ENCODE measurements at regions not wholly inside any gene's neighbourhood (a gene's known extent, or its start where the extent isn't known, plus 50 kb on each side); places are given as distances from the start of the nearest gene placed in this dataset.

DNA sequence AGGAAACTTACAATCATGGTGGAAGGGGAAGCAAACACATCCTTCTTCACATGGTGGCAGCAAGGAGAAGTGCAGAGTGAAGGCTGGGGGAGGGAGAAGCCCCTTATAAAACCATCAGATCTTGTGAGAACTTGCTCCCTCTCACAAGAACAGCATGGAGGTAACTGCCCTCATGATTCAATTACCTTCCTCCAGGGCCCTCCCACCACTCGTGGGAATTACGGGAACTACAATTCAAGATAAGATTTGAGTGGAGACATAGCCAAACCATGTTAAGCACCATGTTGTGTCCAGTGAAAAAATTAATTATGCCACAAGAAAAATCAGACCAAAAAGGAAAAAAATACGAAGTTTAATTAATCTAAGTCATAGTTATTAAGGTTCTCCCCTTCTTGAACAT, 109.5 kb downstream of the CLDN17 start:
- H2AK5ac ChIP-seq (ENCODE audit: low read depth, low read length): no peak overlapping the region
- no peaks in the 10 kb centered on the region for H3K79me1 ChIP-seq (ENCODE audit: low read depth, low read length)
- no peak overlapping the region for H3K4me2 ChIP-seq (ENCODE audit: insufficient read depth, low read length, poor library complexity, severe bottlenecking)
- H3K27ac ChIP-seq (replicated peaks; ENCODE audit: low read length): no peak overlapping the region
- H2BK15ac ChIP-seq (ENCODE audit: low read length): no peak overlapping the region
- H3K4ac ChIP-seq (ENCODE audit: low read length): no peak overlapping the region
- H3K18ac ChIP-seq (ENCODE audit: low read length): no peak overlapping the region
- no peak overlapping the region for H3K14ac ChIP-seq (ENCODE audit: low read length)
- no peak overlapping the region for H2AFZ ChIP-seq (ENCODE audit: low read length)
- H3K36me3 ChIP-seq (replicated peaks in 1 of 2; ENCODE audit: control insufficient read depth in 2 of 2, insufficient read depth in 2 of 2, low read length in 2 of 2): no peaks in the 10 kb centered on the region
- no peaks in the 10 kb centered on the region for H3K9me3 ChIP-seq (replicated peaks in 1 of 2; ENCODE audit: control insufficient read depth in 2 of 2, insufficient read depth in 1 of 2, low read depth in 1 of 2, low read length in 2 of 2)
- H3K4me1 ChIP-seq (ENCODE audit: control insufficient read depth in 2 of 2, insufficient read depth in 1 of 2, low read depth in 1 of 2, low read length in 2 of 2): peaks cover 0 to 3% of the 10 kb centered on the region in 2 donors
- H2BK120ac ChIP-seq (ENCODE audit: low read depth, low read length): no peak overlapping the region
- H2BK5ac ChIP-seq (ENCODE audit: low read length): no peak overlapping the region
- no peaks in the 10 kb centered on the region for H3K27me3 ChIP-seq (ENCODE audit: control insufficient read depth in 3 of 3, insufficient read depth in 3 of 3, low read depth in 1 of 3, low read length in 3 of 3)
- no peak for DNase-seq (ENCODE audit: low spot score)
- H2BK12ac ChIP-seq (ENCODE audit: low read length): no peak overlapping the region
- no peak overlapping the region for H4K8ac ChIP-seq (ENCODE audit: low read depth, low read length)
- no CpG with 5 or more reads among the region's 3 CpGs for WGBS, 2 donors (ENCODE audit: extremely low coverage in 2 of 2, insufficient read length in 2 of 2, insufficient replicate concordance in 1 of 2)
- H4K91ac ChIP-seq (ENCODE audit: low read depth, low read length, poor library complexity): no peak overlapping the region
- no peak overlapping the region for H3K23ac ChIP-seq (ENCODE audit: low read depth, low read length, poor library complexity)
- no peak overlapping the region for H3K4me3 ChIP-seq (ENCODE audit: low read length in 2 of 2)
- no peak overlapping the region for H3K9ac ChIP-seq (ENCODE audit: low read depth, low read length, poor library complexity)

DNA sequence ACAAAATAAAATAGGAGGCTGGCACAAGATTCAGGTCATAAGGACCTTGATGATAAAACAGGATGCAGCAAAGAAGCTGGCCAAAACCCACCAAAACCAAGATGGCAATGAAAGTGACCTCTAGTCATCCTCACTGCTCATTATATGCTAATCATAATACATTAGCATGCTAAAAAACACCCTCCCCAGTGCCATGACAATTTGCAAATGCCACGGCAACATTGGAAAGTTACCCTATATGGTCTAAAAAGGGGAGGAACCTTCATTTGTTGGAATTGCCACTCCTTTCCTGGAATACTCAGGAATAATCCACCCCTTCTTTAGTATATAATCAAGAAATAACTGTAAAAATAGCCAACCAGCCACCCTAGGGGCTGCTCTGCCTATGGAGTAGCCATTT, 108.8 kb upstream of the GRIK1 start:
- H3K9ac ChIP-seq (ENCODE audit: low read depth, low read length, poor library complexity): no peak overlapping the region
- no CpG with 5 or more reads among the region's 1 CpG for WGBS, 2 donors (ENCODE audit: extremely low coverage in 2 of 2, insufficient read length in 2 of 2, insufficient replicate concordance in 1 of 2)
- H3K36me3 ChIP-seq (replicated peaks in 1 of 2; ENCODE audit: control insufficient read depth in 2 of 2, insufficient read depth in 2 of 2, low read length in 2 of 2): no peaks in the 10 kb centered on the region
- H2BK5ac ChIP-seq (ENCODE audit: low read length): no peak overlapping the region
- no peak overlapping the region for H3K4me3 ChIP-seq (ENCODE audit: low read length in 2 of 2)
- no peak overlapping the region for H2BK120ac ChIP-seq (ENCODE audit: low read depth, low read length)
- no peak overlapping the region for H2BK15ac ChIP-seq (ENCODE audit: low read length)
- H2BK12ac ChIP-seq (ENCODE audit: low read length): no peak overlapping the region
- DNase-seq (ENCODE audit: low spot score): no peak
- H3K4me2 ChIP-seq (ENCODE audit: insufficient read depth, low read length, poor library complexity, severe bottlenecking): no peak overlapping the region
- H4K8ac ChIP-seq (ENCODE audit: low read depth, low read length): no peak overlapping the region
- H3K4me1 ChIP-seq (ENCODE audit: control insufficient read depth in 2 of 2, insufficient read depth in 1 of 2, low read depth in 1 of 2, low read length in 2 of 2): peaks cover 0 to 6% of the 10 kb centered on the region in 2 donors
- no peak overlapping the region for H3K27ac ChIP-seq (replicated peaks; ENCODE audit: low read length)
- H3K14ac ChIP-seq (ENCODE audit: low read length): no peak overlapping the region
- H4K91ac ChIP-seq (ENCODE audit: low read depth, low read length, poor library complexity): no peak overlapping the region
- H3K18ac ChIP-seq (ENCODE audit: low read length): no peak overlapping the region
- H3K79me1 ChIP-seq (ENCODE audit: low read depth, low read length): no peaks in the 10 kb centered on the region
- no peak overlapping the region for H3K23ac ChIP-seq (ENCODE audit: low read depth, low read length, poor library complexity)
- no peak overlapping the region for H2AFZ ChIP-seq (ENCODE audit: low read length)
- no peaks in the 10 kb centered on the region for H3K9me3 ChIP-seq (replicated peaks in 1 of 2; ENCODE audit: control insufficient read depth in 2 of 2, insufficient read depth in 1 of 2, low read depth in 1 of 2, low read length in 2 of 2)
- H2AK5ac ChIP-seq (ENCODE audit: low read depth, low read length): no peak overlapping the region
- no peak overlapping the region for H3K4ac ChIP-seq (ENCODE audit: low read length)
- H3K27me3 ChIP-seq (ENCODE audit: control insufficient read depth in 3 of 3, insufficient read depth in 3 of 3, low read depth in 1 of 3, low read length in 3 of 3): no peaks in the 10 kb centered on the region

DNA sequence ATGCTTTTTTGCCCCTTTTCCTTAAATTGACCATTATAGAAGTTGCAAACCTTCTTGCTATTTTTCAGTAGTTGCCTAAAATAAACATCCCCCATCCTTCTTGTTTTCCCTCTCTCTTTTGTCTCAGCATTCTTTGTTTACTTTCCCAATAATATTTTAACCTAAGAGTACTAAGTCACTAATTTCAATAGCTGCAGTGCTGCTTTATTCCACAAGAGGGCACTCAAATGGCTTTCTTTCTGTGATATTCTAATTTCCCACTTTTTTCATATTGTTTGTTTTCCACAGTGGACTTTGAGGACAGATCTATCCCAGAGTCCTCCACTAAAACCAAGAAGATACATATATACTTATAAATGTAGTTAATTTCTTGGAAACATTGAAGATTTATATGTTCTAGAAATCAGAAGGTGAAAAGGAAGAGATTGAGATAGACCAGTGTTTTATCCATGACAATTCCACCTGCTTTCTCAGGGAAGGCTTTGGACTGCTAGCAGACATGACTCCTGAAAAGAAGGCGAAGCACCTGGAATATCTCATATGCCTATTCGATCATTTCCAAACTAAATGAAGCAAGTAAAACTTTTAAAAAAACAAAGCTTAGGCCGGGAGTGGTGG, 104.8 kb upstream of the GRIK1 start:
- no peak overlapping the region for H3K18ac ChIP-seq (ENCODE audit: low read length)

DNA sequence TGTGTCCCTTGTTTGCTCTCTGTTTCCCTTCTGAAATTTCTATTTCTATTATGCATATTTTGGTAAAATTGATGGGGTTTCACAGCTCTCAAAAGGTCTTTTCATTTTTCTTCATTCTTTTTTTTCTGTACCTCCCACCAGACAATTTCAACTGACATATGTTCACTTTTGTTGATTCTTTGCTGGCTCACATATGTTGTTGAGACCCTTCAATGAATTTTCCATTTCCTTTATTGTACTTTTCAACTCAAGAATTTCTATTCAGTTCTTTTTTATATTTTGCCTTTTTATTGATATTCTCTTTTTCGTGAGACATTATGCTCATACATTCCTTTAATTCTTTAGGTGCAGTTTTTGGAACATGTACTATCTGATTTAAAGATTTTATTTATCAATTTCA, 102.6 kb upstream of the GRIK1 start:
- H3K36me3 ChIP-seq (replicated peaks in 1 of 2; ENCODE audit: control insufficient read depth in 2 of 2, insufficient read depth in 2 of 2, low read length in 2 of 2): peaks cover 0 to 3% of the 10 kb centered on the region in 2 donors
- H3K27me3 ChIP-seq (ENCODE audit: control insufficient read depth in 3 of 3, insufficient read depth in 3 of 3, low read depth in 1 of 3, low read length in 3 of 3): no peaks in the 10 kb centered on the region
- H3K4me3 ChIP-seq (ENCODE audit: low read length in 2 of 2): no peak overlapping the region
- WGBS, 2 donors (ENCODE audit: extremely low coverage in 2 of 2, insufficient read length in 2 of 2, insufficient replicate concordance in 1 of 2): no CpG with 5 or more reads among the region's 1 CpG
- H2AFZ ChIP-seq (ENCODE audit: low read length): no peak overlapping the region
- H3K27ac ChIP-seq (replicated peaks; ENCODE audit: low read length): no peak overlapping the region
- no peak overlapping the region for H3K4me2 ChIP-seq (ENCODE audit: insufficient read depth, low read length, poor library complexity, severe bottlenecking)
- H3K4ac ChIP-seq (ENCODE audit: low read length): no peak overlapping the region
- H2BK120ac ChIP-seq (ENCODE audit: low read depth, low read length): no peak overlapping the region
- H4K91ac ChIP-seq (ENCODE audit: low read depth, low read length, poor library complexity): no peak overlapping the region
- no peak overlapping the region for H2AK5ac ChIP-seq (ENCODE audit: low read depth, low read length)
- H3K18ac ChIP-seq (ENCODE audit: low read length): no peak overlapping the region
- no peak overlapping the region for H2BK12ac ChIP-seq (ENCODE audit: low read length)
- no peaks in the 10 kb centered on the region for H3K9me3 ChIP-seq (replicated peaks in 1 of 2; ENCODE audit: control insufficient read depth in 2 of 2, insufficient read depth in 1 of 2, low read depth in 1 of 2, low read length in 2 of 2)
- no peak overlapping the region for H2BK15ac ChIP-seq (ENCODE audit: low read length)
- H4K8ac ChIP-seq (ENCODE audit: low read depth, low read length): no peak overlapping the region
- no peak for DNase-seq (ENCODE audit: low spot score)
- H3K4me1 ChIP-seq (ENCODE audit: control insufficient read depth in 2 of 2, insufficient read depth in 1 of 2, low read depth in 1 of 2, low read length in 2 of 2): no peaks in the 10 kb centered on the region
- H3K9ac ChIP-seq (ENCODE audit: low read depth, low read length, poor library complexity): no peak overlapping the region
- H3K14ac ChIP-seq (ENCODE audit: low read length): no peak overlapping the region
- no peaks in the 10 kb centered on the region for H3K79me1 ChIP-seq (ENCODE audit: low read depth, low read length)
- H3K23ac ChIP-seq (ENCODE audit: low read depth, low read length, poor library complexity): no peak overlapping the region
- no peak overlapping the region for H2BK5ac ChIP-seq (ENCODE audit: low read length)

More for the DNA sequence above, 104.8 kb upstream of the GRIK1 start:
- no peak overlapping the region for H2BK5ac ChIP-seq (ENCODE audit: low read length)
- no peaks in the 10 kb centered on the region for H3K9me3 ChIP-seq (replicated peaks in 1 of 2; ENCODE audit: control insufficient read depth in 2 of 2, insufficient read depth in 1 of 2, low read depth in 1 of 2, low read length in 2 of 2)
- peaks cover 0 to 1% of the 10 kb centered on the region in 2 donors for H3K36me3 ChIP-seq (replicated peaks in 1 of 2; ENCODE audit: control insufficient read depth in 2 of 2, insufficient read depth in 2 of 2, low read length in 2 of 2)
- H4K8ac ChIP-seq (ENCODE audit: low read depth, low read length): no peak overlapping the region
- H3K4me3 ChIP-seq (ENCODE audit: low read length in 2 of 2): no peak overlapping the region
- no peak overlapping the region for H3K4me2 ChIP-seq (ENCODE audit: insufficient read depth, low read length, poor library complexity, severe bottlenecking)
- no peak overlapping the region for H2AFZ ChIP-seq (ENCODE audit: low read length)
- H3K4ac ChIP-seq (ENCODE audit: low read length): no peak overlapping the region
- H3K79me1 ChIP-seq (ENCODE audit: low read depth, low read length): no peaks in the 10 kb centered on the region
- H3K4me1 ChIP-seq (ENCODE audit: control insufficient read depth in 2 of 2, insufficient read depth in 1 of 2, low read depth in 1 of 2, low read length in 2 of 2): no peaks in the 10 kb centered on the region
- no peak overlapping the region for H3K23ac ChIP-seq (ENCODE audit: low read depth, low read length, poor library complexity)
- no peak overlapping the region for H3K14ac ChIP-seq (ENCODE audit: low read length)
- H4K91ac ChIP-seq (ENCODE audit: low read depth, low read length, poor library complexity): no peak overlapping the region
- no peak overlapping the region for H2BK15ac ChIP-seq (ENCODE audit: low read length)
- no peak overlapping the region for H3K27ac ChIP-seq (replicated peaks; ENCODE audit: low read length)
- no peak overlapping the region for H2BK120ac ChIP-seq (ENCODE audit: low read depth, low read length)
- H3K9ac ChIP-seq (ENCODE audit: low read depth, low read length, poor library complexity): no peak overlapping the region
- no CpG with 5 or more reads among the region's 3 CpGs for WGBS, 2 donors (ENCODE audit: extremely low coverage in 2 of 2, insufficient read length in 2 of 2, insufficient replicate concordance in 1 of 2)
- no peak overlapping the region for H2BK12ac ChIP-seq (ENCODE audit: low read length)
- H2AK5ac ChIP-seq (ENCODE audit: low read depth, low read length): no peak overlapping the region
- H3K27me3 ChIP-seq (ENCODE audit: control insufficient read depth in 3 of 3, insufficient read depth in 3 of 3, low read depth in 1 of 3, low read length in 3 of 3): no peaks in the 10 kb centered on the region
- DNase-seq (ENCODE audit: low spot score): peak; percentile 14

Measured in neuronal stem cell (in vitro differentiated cells).